ENCODE measurements at regions not wholly inside any gene's neighbourhood (a gene's known extent, or its start where the extent isn't known, plus 50 kb on each side); places are given as distances from the start of the nearest gene placed in this dataset.
"Not testable (repeated sequence)": the region's sequence is repeated elsewhere in the genome, so short reads cannot be mapped to it uniquely, and the experiment has no call there.

- H3K4me1 ChIP-seq (ENCODE audit: control insufficient read depth, extremely low read depth, insufficient read depth, low read length): peaks cover 21% of the 10 kb centered on the region
Measured at GRCh38 chr21:41612674-41613532, 104.9 kb upstream of the TMPRSS2 start.

GRCh38 chr21:41611966-41612606 lies 104.1 kb upstream of the TMPRSS2 start:
- DNase-seq (ENCODE audit: low read depth in 2 of 2): peak in 1 of 2 donors; percentile 33
- Histone ChIP-seq H3K4me1 (ENCODE audit: control insufficient read depth, extremely low read depth, insufficient read depth, low read length) (peaks cover 21% of the 10 kb centered on the region), H3K36me3 (ENCODE audit: control insufficient read depth, insufficient read depth, low read length) (no peaks in the 10 kb centered on the region), H2AFZ (ENCODE audit: low read length) (no peak overlapping the region), H4K20me1 (ENCODE audit: control insufficient read depth, extremely low read depth, insufficient read depth, low read length) (no peaks in the 10 kb centered on the region), H3K4me3 (replicated peaks in 1 of 4; ENCODE audit: control extremely low read depth in 1 of 4, insufficient read depth in 1 of 4, low read depth in 3 of 4, low read length in 4 of 4) (no peak overlapping the region), H3K9me3 (ENCODE audit: control insufficient read depth, insufficient read depth, low read depth, low read length) (no peaks in the 10 kb centered on the region), H3K79me2 (ENCODE audit: control insufficient read depth, insufficient read depth, low read length) (no peaks in the 10 kb centered on the region), H3K27ac (ENCODE audit: insufficient read depth, low read length) (peak overlapping the region; percentile 15), H3K4me2 (ENCODE audit: extremely low read depth, insufficient read depth, low read length) (no peak overlapping the region), H3K27me3 (ENCODE audit: control insufficient read depth, insufficient read depth, low read length) (no peaks in the 10 kb centered on the region), H3K9ac (ENCODE audit: insufficient read depth, low read length) (no peak overlapping the region)
- no peak for TF ChIP-seq CTCF (conservative IDR thresholded peaks at IDR 0.05 in 1 of 2, IDR thresholded peaks at IDR 0.05 in 1 of 2; ENCODE audit: low read depth in 1 of 2, low read length in 2 of 2)
- no peak for TF ChIP-seq EZH2 (IDR thresholded peaks at IDR 0.05; ENCODE audit: low read length, missing control alignments)

More at GRCh38 chr21:41612674-41613532, 104.9 kb upstream of the TMPRSS2 start:
- Histone ChIP-seq H4K20me1 (ENCODE audit: control insufficient read depth, extremely low read depth, insufficient read depth, low read length) (no peaks in the 10 kb centered on the region), H3K9ac (ENCODE audit: insufficient read depth, low read length) (no peak overlapping the region), H3K9me3 (ENCODE audit: control insufficient read depth, insufficient read depth, low read depth, low read length) (no peaks in the 10 kb centered on the region), H3K36me3 (ENCODE audit: control insufficient read depth, insufficient read depth, low read length) (no peaks in the 10 kb centered on the region), H3K79me2 (ENCODE audit: control insufficient read depth, insufficient read depth, low read length) (no peaks in the 10 kb centered on the region), H2AFZ (ENCODE audit: low read length) (no peak overlapping the region), H3K27me3 (ENCODE audit: control insufficient read depth, insufficient read depth, low read length) (no peaks in the 10 kb centered on the region), H3K27ac (ENCODE audit: insufficient read depth, low read length) (peak overlapping the region; percentile 15), H3K4me3 (replicated peaks in 1 of 4; ENCODE audit: control extremely low read depth in 1 of 4, insufficient read depth in 1 of 4, low read depth in 3 of 4, low read length in 4 of 4) (no peak overlapping the region), H3K4me2 (ENCODE audit: extremely low read depth, insufficient read depth, low read length) (peak overlapping the region; percentile 26)
- no peak for TF ChIP-seq EZH2 (IDR thresholded peaks at IDR 0.05; ENCODE audit: low read length, missing control alignments)
- TF ChIP-seq CTCF (conservative IDR thresholded peaks at IDR 0.05 in 1 of 2, IDR thresholded peaks at IDR 0.05 in 1 of 2; ENCODE audit: low read depth in 1 of 2, low read length in 2 of 2): peak; percentile 69 to 73
- DNase-seq (ENCODE audit: low read depth in 2 of 2): peak; percentile 96 to 98

- no peaks in the 10 kb centered on the region for H3K79me2 ChIP-seq (ENCODE audit: control insufficient read depth, insufficient read depth, low read length)
- H3K36me3 ChIP-seq (ENCODE audit: control insufficient read depth, insufficient read depth, low read length): no peaks in the 10 kb centered on the region
- no peak overlapping the region for H3K27ac ChIP-seq (ENCODE audit: insufficient read depth, low read length)
- no peak for DNase-seq (ENCODE audit: low read depth in 2 of 2)
- peaks cover 15% of the 10 kb centered on the region for H3K4me1 ChIP-seq (ENCODE audit: control insufficient read depth, extremely low read depth, insufficient read depth, low read length)
- H2AFZ ChIP-seq (ENCODE audit: low read length): no peak overlapping the region
- TF ChIP-seq CTCF (conservative IDR thresholded peaks at IDR 0.05 in 1 of 2, IDR thresholded peaks at IDR 0.05 in 1 of 2; ENCODE audit: low read depth in 1 of 2, low read length in 2 of 2) (no peak), EZH2 (IDR thresholded peaks at IDR 0.05; ENCODE audit: low read length, missing control alignments) (no peak)
- H3K4me3 ChIP-seq (replicated peaks in 1 of 4; ENCODE audit: control extremely low read depth in 1 of 4, insufficient read depth in 1 of 4, low read depth in 3 of 4, low read length in 4 of 4): no peak overlapping the region
- no peaks in the 10 kb centered on the region for H4K20me1 ChIP-seq (ENCODE audit: control insufficient read depth, extremely low read depth, insufficient read depth, low read length)
- no peaks in the 10 kb centered on the region for H3K27me3 ChIP-seq (ENCODE audit: control insufficient read depth, insufficient read depth, low read length)
- H3K9me3 ChIP-seq (ENCODE audit: control insufficient read depth, insufficient read depth, low read depth, low read length): no peaks in the 10 kb centered on the region
- H3K9ac ChIP-seq (ENCODE audit: insufficient read depth, low read length): no peak overlapping the region
- H3K4me2 ChIP-seq (ENCODE audit: extremely low read depth, insufficient read depth, low read length): no peak overlapping the region
Measured at GRCh38 chr21:41611441-41611840, 103.5 kb upstream of the TMPRSS2 start.

- not testable (repeated sequence) for H3K4me3 ChIP-seq (replicated peaks in 1 of 4; ENCODE audit: control extremely low read depth in 1 of 4, insufficient read depth in 1 of 4, low read depth in 3 of 4, low read length in 4 of 4); H3K27ac ChIP-seq (ENCODE audit: insufficient read depth, low read length); H3K9me3 ChIP-seq (ENCODE audit: control insufficient read depth, insufficient read depth, low read depth, low read length); H3K4me1 ChIP-seq (ENCODE audit: control insufficient read depth, extremely low read depth, insufficient read depth, low read length); DNase-seq (ENCODE audit: low read depth in 2 of 2); H3K36me3 ChIP-seq (ENCODE audit: control insufficient read depth, insufficient read depth, low read length); H3K27me3 ChIP-seq (ENCODE audit: control insufficient read depth, insufficient read depth, low read length); H3K79me2 ChIP-seq (ENCODE audit: control insufficient read depth, insufficient read depth, low read length); H3K4me2 ChIP-seq (ENCODE audit: extremely low read depth, insufficient read depth, low read length); H4K20me1 ChIP-seq (ENCODE audit: control insufficient read depth, extremely low read depth, insufficient read depth, low read length); H2AFZ ChIP-seq (ENCODE audit: low read length); H3K9ac ChIP-seq (ENCODE audit: insufficient read depth, low read length)
Measured at GRCh38 chr21:41610840-41611115, 102.8 kb upstream of the TMPRSS2 start.

Measured in fibroblast of lung (primary cell).